Activated naive CD4-positive, alpha-beta T cell treated with anti-CD3 and anti-CD28 coated beads, Interleukin-2, amount 10 ng/mL, durations not matched to agents 7 days and 5 days (primary cell): ENCODE measurements at regions not wholly inside any gene's neighbourhood (a gene's known extent, or its start where the extent isn't known, plus 50 kb on each side); places are given as distances from the start of the nearest gene placed in this dataset.

Experiments used
- CTCF ChIA-PET: fragments of 350-600 bp; sonication (Branson Sonifier 250); formaldehyde crosslinking; loops from one replicate; lab custom pipeline; 2021; ENCODE audit warnings: antibody characterized with exemption; lab: Charles Lee
- DNase-seq: peaks from one replicate; pipeline ENCODE4 v3.0.0-alpha.2; 2020
- H3K27ac Mint-ChIP-seq: one replicate; pipeline ENCODE4 v1.8.0; 2021; ENCODE audit warnings: mild to moderate bottlenecking, moderate library complexity, mixed read lengths
- H3K27me3 Mint-ChIP-seq: one replicate; pipeline ENCODE4 v1.8.0; 2021; ENCODE audit warnings: mild to moderate bottlenecking, mixed read lengths
- H3K36me3 Mint-ChIP-seq: one replicate; pipeline ENCODE4 v1.8.0; 2021; ENCODE audit warnings: mixed read lengths
- H3K4me1 Mint-ChIP-seq: one replicate; pipeline ENCODE4 v1.8.0; 2021; ENCODE audit warnings: mixed read lengths
- H3K4me3 Mint-ChIP-seq: one replicate; pipeline ENCODE4 v1.8.0; 2021; ENCODE audit warnings: mild to moderate bottlenecking, moderate library complexity, mixed read lengths
- H3K9me3 Mint-ChIP-seq: one replicate; pipeline ENCODE4 v1.8.0; 2021; ENCODE audit warnings: mixed read lengths

DNA sequence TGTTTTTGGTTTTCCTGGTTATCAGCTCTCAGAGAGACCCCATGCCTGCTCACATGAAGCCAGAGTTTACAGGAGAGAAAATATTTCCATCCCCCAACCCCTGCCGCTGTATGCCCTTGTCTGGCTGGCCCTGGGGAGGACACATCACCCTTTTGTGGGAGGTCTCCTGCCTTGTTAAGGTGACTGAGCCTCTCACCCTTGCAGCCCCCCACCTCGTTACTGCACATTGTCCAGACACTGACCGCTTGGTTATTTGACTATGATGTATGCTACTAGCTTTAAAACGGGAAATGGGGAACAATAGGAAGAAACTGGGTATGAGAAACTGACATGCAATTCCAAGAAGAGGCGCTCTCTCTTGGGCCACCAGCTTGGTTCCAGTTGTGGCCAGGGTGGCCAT is 51.1 kb upstream of the RFPL3 start:
- DNase-seq: no peak
- H3K36me3 Mint-ChIP-seq: no peaks in the 10 kb centered on the region
- H3K4me1 Mint-ChIP-seq: no peaks in the 10 kb centered on the region
- H3K27me3 Mint-ChIP-seq: peaks cover 17% of the 10 kb centered on the region
- CTCF ChIA-PET: no interaction called here
- no peak overlapping the region for H3K4me3 Mint-ChIP-seq
- no peak overlapping the region for H3K27ac Mint-ChIP-seq
- H3K9me3 Mint-ChIP-seq: no peaks in the 10 kb centered on the region

DNA sequence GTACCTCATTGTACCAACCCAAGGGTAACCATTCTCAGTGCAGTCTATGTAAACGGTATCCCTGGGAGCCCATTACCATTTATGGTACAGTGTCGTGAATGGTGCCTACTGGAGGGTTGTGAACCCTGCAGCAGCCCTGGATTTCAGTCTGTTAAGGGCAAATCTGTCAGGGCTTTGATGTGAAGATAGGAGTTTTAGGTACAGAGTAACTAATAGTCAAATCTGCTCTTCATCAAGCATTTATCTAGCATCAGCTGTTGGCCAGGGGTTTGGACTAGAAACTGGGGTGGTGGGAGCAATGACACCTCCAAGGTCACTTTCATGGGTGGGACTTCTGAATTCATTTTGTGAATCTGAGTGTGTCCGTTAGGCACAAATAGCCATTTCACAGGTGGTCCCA is 50.6 kb upstream of the RFPL3 start:
- CTCF ChIA-PET: interaction anchor here (0.6 kb wide), 1 partner anchor 369 kb away, joined by 3 read pairs; no protein-coding TSS in a partner anchor
- Mint-ChIP-seq H3K27ac (no peak overlapping the region), H3K4me3 (no peak overlapping the region), H3K4me1 (no peaks in the 10 kb centered on the region), H3K9me3 (no peaks in the 10 kb centered on the region), H3K36me3 (no peaks in the 10 kb centered on the region), H3K27me3 (peaks cover 17% of the 10 kb centered on the region)
- no peak for DNase-seq

DNA sequence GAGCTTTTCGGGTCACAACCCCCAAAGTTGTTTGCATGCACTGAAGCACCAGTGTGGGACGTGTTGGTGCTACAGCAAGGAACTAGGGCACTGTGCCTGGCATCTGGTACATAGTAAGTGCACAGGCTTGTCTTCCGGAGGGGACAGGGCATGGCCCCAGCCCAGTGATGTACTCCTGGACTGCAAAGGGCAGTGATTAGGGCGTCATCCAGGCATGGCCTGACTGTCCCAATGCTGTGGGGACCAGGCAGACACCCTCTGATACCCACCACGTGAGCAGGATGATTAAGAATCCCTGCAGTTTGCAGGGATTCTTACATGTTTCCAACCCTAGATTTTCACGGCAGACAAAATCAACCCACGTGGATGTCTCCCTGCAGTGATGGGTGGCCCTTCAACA is 50.0 kb upstream of the RFPL3 start:
- Mint-ChIP-seq H3K4me3 (no peak overlapping the region), H3K36me3 (no peaks in the 10 kb centered on the region), H3K9me3 (no peaks in the 10 kb centered on the region), H3K27ac (no peak overlapping the region), H3K27me3 (peaks cover 17% of the 10 kb centered on the region), H3K4me1 (no peaks in the 10 kb centered on the region)
- DNase-seq: no peak
- CTCF ChIA-PET: interaction anchor here (0.6 kb wide), 1 partner anchor 370 kb away, joined by 3 read pairs; no protein-coding TSS in a partner anchor
